Heart right ventricle (tissue), 16 donors: ENCODE measurements at regions not wholly inside any gene's neighbourhood (a gene's known extent, or its start where the extent isn't known, plus 50 kb on each side); places are given as distances from the start of the nearest gene placed in this dataset.

Experiments
- ATAC-seq, 8 donors: fragments of 200-7000 bp; cut with Tn5 transposase; one replicate each; pipeline ENCODE4 v1.9.1; 2020; ENCODE audit warnings: mild to moderate bottlenecking in 8 of 8, moderate library complexity in 8 of 8, moderate number of reproducible peaks in 1 of 8
- DNase-seq, 2 donors: peaks; one replicate each; pipeline ENCODE4 v3.0.0-alpha.2; 2020
- H3K27ac ChIP-seq, 10 donors: fragments of 200-600 bp; sonication (generic) in 2 of 10; one replicate each; pipeline versions ENCODE4 v1.5.0 to v1.8.0; 2020 to 2022; ENCODE audit warnings: mild to moderate bottlenecking in 3 of 10
- H3K27me3 ChIP-seq, 7 donors: fragments of 200-600 bp; one replicate each; pipeline ENCODE4 v1.8.0; 2021 to 2022; ENCODE audit warnings: mild to moderate bottlenecking in 2 of 7
- H3K36me3 ChIP-seq, 9 donors: fragments of 200-600 bp; sonication (generic) in 1 of 9; one replicate each; pipeline versions ENCODE4 v1.5.0 to v1.8.0; 2020 to 2022; ENCODE audit warnings: mild to moderate bottlenecking in 2 of 9
- H3K4me1 ChIP-seq, 9 donors: fragments of 200-600 bp; sonication (generic) in 1 of 9; one replicate each; pipeline versions ENCODE4 v1.5.0 to v1.8.0; 2020 to 2022; ENCODE audit warnings: mild to moderate bottlenecking in 4 of 9
- H3K4me3 ChIP-seq, 10 donors: fragments of 200-600 bp; sonication (generic) in 2 of 10; one replicate each; pipeline versions ENCODE4 v1.5.0 to v1.8.0; 2020 to 2022; ENCODE audit warnings: mild to moderate bottlenecking in 7 of 10, moderate library complexity in 2 of 10
- H3K9me3 ChIP-seq, 11 donors: fragments of 200-600 bp in 10 of 11; sonication (generic) in 2 of 11; one replicate each; pipeline versions ENCODE4 v1.5.0 to v1.8.0; 2013 to 2022; ENCODE audit warnings: mild to moderate bottlenecking in 2 of 11, control low read depth in 1 of 11, moderate library complexity in 1 of 11
- WGBS, 2 donors: extraction: QIAGEN DNeasy Blood & Tissue Kit; methylation state at CpG; one replicate each; pipeline ENCODE4 v1.1.7; 2013; ENCODE audit warnings: inconsistent platforms in 1 of 2; 5-methylcytosine and 5-hydroxymethylcytosine counted together
- intact Hi-C, 10 donors: fragments of 100-400 bp; cut with DNase I; formaldehyde crosslinking; loops; one replicate each; pipeline versions ENCODE4 v1.11.1 to v1.14.2; 2022
- TF ChIP-seq, protein P1 (sequence below), 9 donors: fragments of 200-600 bp; sonication (generic) in 2 of 9; IDR thresholded peaks; one replicate each; pipeline versions ENCODE4 v1.5.0 to v1.8.0; 2021 to 2022; ENCODE audit warnings: antibody characterized with exemption in 9 of 9, mild to moderate bottlenecking in 5 of 9, moderate library complexity in 1 of 9
- donor health status: Arrhythmogenic right ventricular cardiomyopathy.
- donor health status: ischemic (EF 13 %, LVEDD 7.1; RV severe dilation, severe dysfunction).
- donor health status: healthy with polysubstance abuse.
- donor health status: DM: no; HTN: yes; CAD: no.
- donor health status: DM: no; HTN: no; CAD: no.
- donor health status: ischemic (EF 25% LVEDD 6.9; RV normal size, moderate dysfunction).
- donor health status: ischemic (EF 25% LVEDD 5.7; RV mildly dilated, moderate dysfunction).
- donor health status: healthy.
- donor health status: DM: yes; HTN: yes; CAD: no.
- donor health status: Ischemic cardiomyopathy.
- donor health status: ischemic (EF 35%, LVEDD 5.7; RV mildly dilated, moderate dysfunction).
- donor health status: nonischemic (EF 11% LVEDD 7.7; RV severe dilation, severe dysfunction).
- donor health status: DM: yes; HTN: yes; CAD: no.
- donor health status: PGD.
- donor health status: ischemic (EF 29% LVEDD 5.4; RV normal size, mild dysfunction).
- donor health status: nonischemic (EF 23%, LVEDD 6.1; RV moderate dilation, normal function).

DNA sequence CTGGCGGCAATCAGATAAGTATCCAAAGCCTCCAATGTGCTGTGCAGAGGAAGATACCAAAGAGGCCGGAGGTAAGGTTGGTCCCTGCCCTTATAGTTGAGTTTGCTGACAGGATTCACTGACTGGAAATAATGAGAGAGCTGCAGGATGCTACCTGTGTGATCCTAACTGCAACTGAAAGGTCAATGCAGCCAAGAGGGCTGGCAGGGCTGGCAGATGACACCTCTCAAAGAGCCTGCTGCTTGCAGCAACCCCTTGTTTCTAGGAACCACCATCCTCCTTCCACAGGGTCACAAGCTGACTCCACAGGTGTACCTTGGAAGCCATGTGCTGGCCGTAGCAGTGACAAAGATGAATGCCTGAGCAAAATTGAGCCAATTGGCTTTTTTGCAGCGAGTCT lies 348.1 kb downstream of the DDX10 start:
- H3K4me1 ChIP-seq = no peaks in the 10 kb centered on the region
- no peak for DNase-seq
- no peaks in the 10 kb centered on the region for H3K9me3 ChIP-seq
- H3K27ac ChIP-seq = no peak overlapping the region
- ATAC-seq = no peak
- no peak overlapping the region for H3K4me3 ChIP-seq
- TF ChIP-seq, protein P1, sequence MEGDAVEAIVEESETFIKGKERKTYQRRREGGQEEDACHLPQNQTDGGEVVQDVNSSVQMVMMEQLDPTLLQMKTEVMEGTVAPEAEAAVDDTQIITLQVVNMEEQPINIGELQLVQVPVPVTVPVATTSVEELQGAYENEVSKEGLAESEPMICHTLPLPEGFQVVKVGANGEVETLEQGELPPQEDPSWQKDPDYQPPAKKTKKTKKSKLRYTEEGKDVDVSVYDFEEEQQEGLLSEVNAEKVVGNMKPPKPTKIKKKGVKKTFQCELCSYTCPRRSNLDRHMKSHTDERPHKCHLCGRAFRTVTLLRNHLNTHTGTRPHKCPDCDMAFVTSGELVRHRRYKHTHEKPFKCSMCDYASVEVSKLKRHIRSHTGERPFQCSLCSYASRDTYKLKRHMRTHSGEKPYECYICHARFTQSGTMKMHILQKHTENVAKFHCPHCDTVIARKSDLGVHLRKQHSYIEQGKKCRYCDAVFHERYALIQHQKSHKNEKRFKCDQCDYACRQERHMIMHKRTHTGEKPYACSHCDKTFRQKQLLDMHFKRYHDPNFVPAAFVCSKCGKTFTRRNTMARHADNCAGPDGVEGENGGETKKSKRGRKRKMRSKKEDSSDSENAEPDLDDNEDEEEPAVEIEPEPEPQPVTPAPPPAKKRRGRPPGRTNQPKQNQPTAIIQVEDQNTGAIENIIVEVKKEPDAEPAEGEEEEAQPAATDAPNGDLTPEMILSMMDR (IDR thresholded peaks at IDR 0.05) = no peak
- H3K36me3 ChIP-seq = no peaks in the 10 kb centered on the region
- H3K27me3 ChIP-seq = no peaks in the 10 kb centered on the region
- intact Hi-C loops = loop anchor here in 1 of 10 donors (10.0 kb wide), 1 partner anchor 68 kb away; no protein-coding TSS in a partner anchor
- 74 to 79% methylated on average over 4 of the region's 4 CpGs for WGBS, 2 donors

DNA sequence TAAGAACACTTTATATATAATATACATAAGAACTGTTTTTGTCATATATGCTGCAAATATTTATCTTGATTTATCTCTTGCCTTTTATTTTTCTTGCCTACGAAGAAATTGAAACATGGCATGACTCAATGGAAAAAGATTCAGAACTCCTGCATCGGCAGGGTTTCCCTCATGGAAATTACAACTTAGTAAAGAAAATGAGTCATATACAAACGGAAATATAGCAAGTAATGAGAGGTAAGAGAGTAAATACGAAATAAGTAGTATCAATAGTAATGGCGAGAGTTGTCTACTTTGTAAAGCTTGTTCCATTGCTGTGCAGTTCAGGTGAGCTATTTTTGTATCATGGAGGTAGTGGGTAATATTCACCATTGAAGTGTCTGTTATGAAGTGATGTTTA lies 350.4 kb downstream of the DDX10 start:
- TF ChIP-seq, protein P1 (IDR thresholded peaks at IDR 0.05) = no peak
- Histone ChIP-seq H3K4me1 (no peaks in the 10 kb centered on the region), H3K27ac (no peak overlapping the region), H3K4me3 (no peak overlapping the region), H3K36me3 (no peaks in the 10 kb centered on the region), H3K9me3 (no peaks in the 10 kb centered on the region), H3K27me3 (no peaks in the 10 kb centered on the region)
- DNase-seq = no peak
- intact Hi-C loops = loop anchor here in 1 of 10 donors (10.0 kb wide), 1 partner anchor 70 kb away; no protein-coding TSS in a partner anchor
- no peak for ATAC-seq
- WGBS, 2 donors = 77 to 81% methylated on average over 5 of the region's 5 CpGs

DNA sequence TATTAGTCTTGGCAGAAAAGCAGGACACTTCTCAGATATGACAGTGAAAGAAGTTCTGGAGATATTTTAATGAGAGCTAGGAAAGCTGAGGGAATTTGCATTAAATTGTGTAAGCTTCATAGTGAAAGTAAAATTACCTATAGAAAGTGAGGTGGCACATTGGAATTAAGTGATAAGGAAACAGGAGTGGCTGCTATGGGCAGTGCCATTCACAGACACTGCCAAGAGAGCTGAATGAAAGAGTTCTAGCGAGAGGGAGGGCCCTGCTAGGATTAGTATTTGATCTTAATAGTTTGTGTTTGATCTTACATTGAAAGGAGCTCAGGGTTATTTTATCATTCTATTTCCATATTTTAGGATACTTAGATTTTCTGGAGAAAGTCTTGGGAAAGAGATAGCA lies 351.9 kb downstream of the DDX10 start:
- WGBS, 2 donors = 2 to 35% methylated on average over 1 of the region's 1 CpG
- H3K4me3 ChIP-seq = no peak overlapping the region
- H3K36me3 ChIP-seq = no peaks in the 10 kb centered on the region
- TF ChIP-seq, protein P1 (IDR thresholded peaks at IDR 0.05) = no peak
- ATAC-seq (no peak), DNase-seq (no peak)
- no peaks in the 10 kb centered on the region for H3K27me3 ChIP-seq
- intact Hi-C loops = loop anchor here in 1 of 10 donors (10.0 kb wide), 1 partner anchor 72 kb away; no protein-coding TSS in a partner anchor
- no peaks in the 10 kb centered on the region for H3K4me1 ChIP-seq
- H3K9me3 ChIP-seq = peaks cover 0 to 5% (median 0%) of the 10 kb centered on the region in 11 donors
- no peak overlapping the region for H3K27ac ChIP-seq

DNA sequence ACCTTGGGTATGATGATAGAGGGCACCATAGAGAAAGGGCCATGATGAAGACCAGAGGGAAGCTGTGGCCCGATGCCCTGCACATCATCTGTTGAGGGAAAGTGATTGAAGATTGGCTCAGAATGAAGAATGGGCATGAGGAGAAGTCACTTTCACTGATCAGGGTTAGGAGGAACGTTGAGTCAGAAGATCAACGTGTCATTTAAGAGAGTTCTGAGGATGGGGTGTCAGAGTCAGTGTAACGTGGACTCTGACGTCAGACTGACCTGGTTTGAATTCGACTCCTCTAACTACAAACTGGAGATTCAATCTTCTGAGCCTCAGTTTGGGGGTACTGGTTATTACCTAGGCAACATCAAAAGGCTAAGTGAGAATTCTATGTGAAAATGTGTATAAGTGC lies 352.6 kb downstream of the DDX10 start:
- no peak for DNase-seq
- no peak for ATAC-seq
- Histone ChIP-seq H3K4me3 (no peak overlapping the region), H3K9me3 (peaks cover 0 to 5% (median 0%) of the 10 kb centered on the region in 11 donors), H3K27ac (no peak overlapping the region), H3K36me3 (no peaks in the 10 kb centered on the region), H3K27me3 (no peaks in the 10 kb centered on the region), H3K4me1 (no peaks in the 10 kb centered on the region)
- TF ChIP-seq, protein P1 (IDR thresholded peaks at IDR 0.05) = no peak
- intact Hi-C loops = loop anchor here in 1 of 10 donors (10.0 kb wide), 1 partner anchor 73 kb away; no protein-coding TSS in a partner anchor
- 86 to 92% methylated on average over 6 of the region's 6 CpGs for WGBS, 2 donors
